ENCODE measurements at regions not wholly inside any gene's neighbourhood (a gene's known extent, or its start where the extent isn't known, plus 50 kb on each side); places are given as distances from the start of the nearest gene placed in this dataset.

DNA sequence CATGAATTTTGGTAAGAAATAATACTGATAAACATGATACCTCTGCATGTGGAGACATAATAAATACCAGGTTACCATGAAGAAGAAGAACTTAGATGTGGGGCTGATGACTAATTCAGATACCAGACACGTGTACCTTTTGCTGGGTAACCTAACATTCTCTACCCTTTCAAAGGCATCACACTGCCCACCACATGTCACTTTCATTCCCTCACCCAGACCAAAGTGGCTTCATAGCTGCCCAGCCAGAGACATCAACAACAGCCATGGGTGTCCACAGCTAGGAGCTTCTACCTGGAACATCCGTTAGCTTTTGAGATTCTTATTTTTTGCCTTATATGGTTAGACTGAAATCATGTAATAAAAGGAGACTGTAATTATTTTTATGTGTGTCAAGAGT lies 396.8 kb downstream of the MED10 start:
- no peaks in the 10 kb centered on the region for H3K9me3 ChIP-seq (ENCODE audit: insufficient read depth in 2 of 2, low read depth in 1 of 2, low read length in 1 of 2)
- H4K5ac ChIP-seq (ENCODE audit: insufficient read length, low read depth, low read length), result no peak overlapping the region
- H4K8ac ChIP-seq (ENCODE audit: extremely low read depth, insufficient read depth, low read length), result no peak overlapping the region
- no peak for DNase-seq (ENCODE audit: low read depth in 1 of 2, low spot score in 2 of 2)
- no peak overlapping the region for H4K91ac ChIP-seq (replicated peaks; ENCODE audit: insufficient read length, low read length)
- no peak overlapping the region for H3K14ac ChIP-seq (ENCODE audit: insufficient read length)
- no peak for FAIRE-seq
- H2BK120ac ChIP-seq (replicated peaks; ENCODE audit: low read depth, low read length), result no peak overlapping the region
- no peak overlapping the region for H3K4me2 ChIP-seq (ENCODE audit: insufficient read depth in 1 of 2, low read depth in 2 of 2, low read length in 2 of 2)
- no peak overlapping the region for H3K56ac ChIP-seq (replicated peaks; ENCODE audit: insufficient read length, low read depth, low read length)
- no peak for TF ChIP-seq SUZ12 (IDR thresholded peaks at IDR 0.05; ENCODE audit: low read length)
- TF ChIP-seq RFX5 (IDR thresholded peaks at IDR 0.05; ENCODE audit: borderline replicate concordance, low read depth, low read length), result no peak
- TF ChIP-seq KDM1A (IDR thresholded peaks at IDR 0.05; ENCODE audit: borderline replicate concordance, low read length), result no peak
- TF ChIP-seq CHD2 (IDR thresholded peaks at IDR 0.05; ENCODE audit: low read length), result no peak
- no peak for TF ChIP-seq RXRA (IDR thresholded peaks at IDR 0.05; ENCODE audit: insufficient read depth, low read depth, low read length)
- no peak for TF ChIP-seq EZH2 (IDR thresholded peaks at IDR 0.05; ENCODE audit: low read depth, low read length, severe bottlenecking)
- no peak for TF ChIP-seq KDM5A (IDR thresholded peaks at IDR 0.05; ENCODE audit: low read length)
- no peak for TF ChIP-seq BCL11A (IDR thresholded peaks at IDR 0.05; ENCODE audit: low read depth in 2 of 2, low read length in 2 of 2)
- no peak for TF ChIP-seq TBP (IDR thresholded peaks at IDR 0.05; ENCODE audit: low read depth, low read length)
- no peak for TF ChIP-seq YY1 (IDR thresholded peaks at IDR 0.05; ENCODE audit: low read depth, low read length)
- no peak for TF ChIP-seq TEAD4 (IDR thresholded peaks at IDR 0.05; ENCODE audit: low read depth, low read length)
- no peak for TF ChIP-seq TCF12 (IDR thresholded peaks at IDR 0.05; ENCODE audit: low read depth, low read length)
- no peak for TF ChIP-seq HDAC6 (IDR thresholded peaks at IDR 0.05; ENCODE audit: low read depth, low read length)
- no peak overlapping the region for H3K4me3 ChIP-seq (ENCODE audit: extremely low read depth in 1 of 4, insufficient read depth in 2 of 4, low read depth in 3 of 4, low read length in 4 of 4)
- ChIA-PET CTCF (ENCODE audit: partially characterized antibody) (no interaction called here), POLR2A (ENCODE audit: partially characterized antibody) (no interaction called here)
- no peak overlapping the region for H3K18ac ChIP-seq (ENCODE audit: extremely low read depth, low read length)
- no peak overlapping the region for H3K4ac ChIP-seq (replicated peaks; ENCODE audit: insufficient read length, low read depth, low read length)
- no peak overlapping the region for H3K23ac ChIP-seq (ENCODE audit: insufficient read length)
- H3K23me2 ChIP-seq (ENCODE audit: low read depth, low read length), result no peaks in the 10 kb centered on the region
- no peaks in the 10 kb centered on the region for H3K27me3 ChIP-seq (replicated peaks in 1 of 4; ENCODE audit: control insufficient read depth in 3 of 4, extremely low read depth in 1 of 4, insufficient read depth in 3 of 4, low read length in 3 of 4)
- 87% methylated on average over 2 of the region's 2 CpGs; no CpG with 5 or more reads in 1 of the 2 experiments for WGBS, 2 experiments (ENCODE audit: extremely low coverage in 1 of 2, insufficient coverage in 1 of 2, insufficient read length in 1 of 2, insufficient replicate concordance in 2 of 2, low coverage in 1 of 2, low lambda C conversion rate in 2 of 2, missing lambda C conversion rate in 1 of 2)
- H3K36me3 ChIP-seq (ENCODE audit: control insufficient read depth in 2 of 4, insufficient read depth in 4 of 4, low read length in 3 of 4), result no peaks in the 10 kb centered on the region; a peak in 1 of 8 replicates
- H3K4me1 ChIP-seq (replicated peaks in 1 of 4; ENCODE audit: control insufficient read depth in 3 of 4, insufficient read depth in 4 of 4, low read length in 3 of 4), result peaks cover 0 to 11% (median 3%) of the 10 kb centered on the region in 4 experiments; a peak in 2 of 7 replicates
- no peaks in the 10 kb centered on the region for H3K79me2 ChIP-seq (ENCODE audit: control insufficient read depth in 1 of 2, insufficient read depth in 2 of 2, low read length in 2 of 2)
- no peak overlapping the region for H2BK20ac ChIP-seq (ENCODE audit: low read length)
- H4K20me1 ChIP-seq (replicated peaks in 1 of 2; ENCODE audit: control insufficient read depth in 1 of 2, insufficient read depth in 2 of 2, low read length in 2 of 2), result no peaks in the 10 kb centered on the region
- no peaks in the 10 kb centered on the region for H3K79me1 ChIP-seq (ENCODE audit: low read depth, low read length)
- H3K9ac ChIP-seq (replicated peaks in 1 of 4; ENCODE audit: extremely low read depth in 1 of 4, low read depth in 3 of 4, low read length in 3 of 4), result no peak overlapping the region
- no peak overlapping the region for H2BK12ac ChIP-seq (ENCODE audit: low read depth, low read length)
- no peak overlapping the region for H2BK15ac ChIP-seq (ENCODE audit: low read length)
- no peak overlapping the region for H2AFZ ChIP-seq (ENCODE audit: low read length)
- H2AK5ac ChIP-seq (ENCODE audit: low read depth, low read length), result no peak overlapping the region
- no peak overlapping the region for H3K27ac ChIP-seq (ENCODE audit: low read depth, low read length)
- H2BK5ac ChIP-seq (ENCODE audit: low read depth, low read length), result no peak overlapping the region

All from H1 (cell line).